ENCODE measurements at regions not wholly inside any gene's neighbourhood (a gene's known extent, or its start where the extent isn't known, plus 50 kb on each side); places are given as distances from the start of the nearest gene placed in this dataset.

DNA sequence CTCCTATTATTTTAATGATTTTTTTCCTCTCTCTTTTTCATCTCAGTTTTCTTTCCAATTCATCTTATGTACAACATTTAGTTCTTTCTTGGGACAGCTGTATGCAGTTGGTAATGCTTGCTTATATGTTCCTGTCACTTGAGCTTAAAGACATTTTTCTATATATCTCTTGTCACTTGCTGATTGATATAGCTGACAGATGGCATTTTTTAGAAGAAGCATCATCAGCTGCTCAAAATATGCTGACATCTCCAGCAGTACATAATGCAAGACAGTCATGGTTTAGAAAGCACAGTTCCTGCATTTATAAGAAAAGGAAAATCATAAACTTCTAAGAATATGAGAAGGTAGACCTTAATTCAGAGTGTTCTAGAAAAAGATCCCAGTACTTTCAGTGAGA lies 56.5 kb downstream of the DCAF8L1 start:
- H3K9me3 ChIP-seq (ENCODE audit: control insufficient read depth, insufficient read depth, low read length) = no peaks in the 10 kb centered on the region
- no peaks in the 10 kb centered on the region for H3K36me3 ChIP-seq (ENCODE audit: control insufficient read depth, insufficient read depth, low read length)
- H3K4me3 ChIP-seq (ENCODE audit: low read depth, low read length) = no peak overlapping the region
- H3K27me3 ChIP-seq (ENCODE audit: control insufficient read depth, insufficient read depth, low read length) = no peaks in the 10 kb centered on the region
- H3K9ac ChIP-seq (ENCODE audit: low read depth, low read length) = no peak overlapping the region
- H3K4me1 ChIP-seq (ENCODE audit: control insufficient read depth, insufficient read depth, low read length) = no peaks in the 10 kb centered on the region

GRCh38 chrX:27924261-27924660 lies 57.0 kb downstream of the DCAF8L1 start:
- no peaks in the 10 kb centered on the region for H3K27me3 ChIP-seq (ENCODE audit: control insufficient read depth, insufficient read depth, low read length)
- H3K36me3 ChIP-seq (ENCODE audit: control insufficient read depth, insufficient read depth, low read length) = no peaks in the 10 kb centered on the region
- no peaks in the 10 kb centered on the region for H3K4me1 ChIP-seq (ENCODE audit: control insufficient read depth, insufficient read depth, low read length)
- H3K9me3 ChIP-seq (ENCODE audit: control insufficient read depth, insufficient read depth, low read length) = no peaks in the 10 kb centered on the region
- H3K4me3 ChIP-seq (ENCODE audit: low read depth, low read length) = no peak overlapping the region
- no peak overlapping the region for H3K9ac ChIP-seq (ENCODE audit: low read depth, low read length)

DNA sequence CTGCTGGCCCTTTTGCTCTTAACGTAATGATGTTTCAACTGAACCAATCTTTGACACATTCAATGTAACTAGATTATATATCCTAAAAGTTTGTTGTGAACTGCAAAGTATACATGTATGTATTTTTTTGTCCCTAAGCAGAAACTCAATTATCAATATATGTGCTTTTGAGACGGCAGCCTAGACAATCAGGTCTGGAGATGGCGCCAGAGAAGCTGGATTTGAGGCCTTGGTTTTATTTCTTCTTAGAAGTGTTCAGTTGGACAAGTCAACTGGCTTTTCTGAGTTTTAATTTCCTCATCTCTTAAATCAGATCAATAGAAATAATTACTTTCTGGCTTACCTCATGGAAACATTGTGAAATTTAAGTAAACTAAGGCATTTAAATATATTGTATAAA lies 62.5 kb downstream of the DCAF8L1 start:
- no peaks in the 10 kb centered on the region for H3K36me3 ChIP-seq (ENCODE audit: control insufficient read depth, insufficient read depth, low read length)
- H3K4me1 ChIP-seq (ENCODE audit: control insufficient read depth, insufficient read depth, low read length) = no peaks in the 10 kb centered on the region
- H3K9ac ChIP-seq (ENCODE audit: low read depth, low read length) = no peak overlapping the region
- H3K9me3 ChIP-seq (ENCODE audit: control insufficient read depth, insufficient read depth, low read length) = no peaks in the 10 kb centered on the region
- H3K27me3 ChIP-seq (ENCODE audit: control insufficient read depth, insufficient read depth, low read length) = no peaks in the 10 kb centered on the region
- no peak overlapping the region for H3K4me3 ChIP-seq (ENCODE audit: low read depth, low read length)

- H3K4me3 ChIP-seq (ENCODE audit: low read depth, low read length) = no peak overlapping the region
- no peaks in the 10 kb centered on the region for H3K4me1 ChIP-seq (ENCODE audit: control insufficient read depth, insufficient read depth, low read length)
- H3K27me3 ChIP-seq (ENCODE audit: control insufficient read depth, insufficient read depth, low read length) = no peaks in the 10 kb centered on the region
- H3K36me3 ChIP-seq (ENCODE audit: control insufficient read depth, insufficient read depth, low read length) = no peaks in the 10 kb centered on the region
- no peak overlapping the region for H3K9ac ChIP-seq (ENCODE audit: low read depth, low read length)
- no peaks in the 10 kb centered on the region for H3K9me3 ChIP-seq (ENCODE audit: control insufficient read depth, insufficient read depth, low read length)
Observed at GRCh38 chrX:27917713-27918500, 63.3 kb downstream of the DCAF8L1 start.

GRCh38 chrX:27915617-27916016 lies 65.6 kb downstream of the DCAF8L1 start:
- no peak overlapping the region for H3K9ac ChIP-seq (ENCODE audit: low read depth, low read length)
- H3K4me3 ChIP-seq (ENCODE audit: low read depth, low read length) = no peak overlapping the region
- no peaks in the 10 kb centered on the region for H3K9me3 ChIP-seq (ENCODE audit: control insufficient read depth, insufficient read depth, low read length)
- no peaks in the 10 kb centered on the region for H3K27me3 ChIP-seq (ENCODE audit: control insufficient read depth, insufficient read depth, low read length)
- H3K4me1 ChIP-seq (ENCODE audit: control insufficient read depth, insufficient read depth, low read length) = no peaks in the 10 kb centered on the region
- H3K36me3 ChIP-seq (ENCODE audit: control insufficient read depth, insufficient read depth, low read length) = no peaks in the 10 kb centered on the region

- H3K4me1 ChIP-seq (ENCODE audit: control insufficient read depth, insufficient read depth, low read length) = no peaks in the 10 kb centered on the region
- no peaks in the 10 kb centered on the region for H3K27me3 ChIP-seq (ENCODE audit: control insufficient read depth, insufficient read depth, low read length)
- H3K36me3 ChIP-seq (ENCODE audit: control insufficient read depth, insufficient read depth, low read length) = no peaks in the 10 kb centered on the region
- H3K9me3 ChIP-seq (ENCODE audit: control insufficient read depth, insufficient read depth, low read length) = no peaks in the 10 kb centered on the region
- H3K4me3 ChIP-seq (ENCODE audit: low read depth, low read length) = no peak overlapping the region
- no peak overlapping the region for H3K9ac ChIP-seq (ENCODE audit: low read depth, low read length)
Observed at GRCh38 chrX:27910412-27910811, 70.8 kb downstream of the DCAF8L1 start.

DNA sequence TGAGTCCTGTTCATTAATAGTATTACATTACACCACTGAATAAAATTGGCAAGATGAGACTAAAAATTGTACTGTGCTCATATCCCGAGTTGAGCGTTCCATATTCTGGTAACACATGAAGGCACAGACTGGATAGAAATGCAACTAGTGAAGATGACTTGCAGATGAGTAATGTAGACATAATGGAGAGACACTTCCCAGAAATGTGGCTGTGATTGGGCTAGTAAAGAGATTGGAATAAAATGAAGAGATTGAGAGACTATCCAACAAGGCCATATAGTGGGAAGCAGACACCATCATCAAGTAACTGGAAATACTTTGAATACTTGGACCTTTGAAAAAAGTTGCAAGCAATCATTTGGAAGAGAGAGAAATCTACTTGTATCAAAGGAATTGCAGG lies 77.3 kb downstream of the DCAF8L1 start:
- no peaks in the 10 kb centered on the region for H3K27me3 ChIP-seq (ENCODE audit: control insufficient read depth, insufficient read depth, low read length)
- H3K9ac ChIP-seq (ENCODE audit: low read depth, low read length) = no peak overlapping the region
- H3K9me3 ChIP-seq (ENCODE audit: control insufficient read depth, insufficient read depth, low read length) = no peaks in the 10 kb centered on the region
- no peak overlapping the region for H3K4me3 ChIP-seq (ENCODE audit: low read depth, low read length)
- H3K36me3 ChIP-seq (ENCODE audit: control insufficient read depth, insufficient read depth, low read length) = no peaks in the 10 kb centered on the region
- no peaks in the 10 kb centered on the region for H3K4me1 ChIP-seq (ENCODE audit: control insufficient read depth, insufficient read depth, low read length)

GRCh38 chrX:27893871-27894270 lies 86.1 kb downstream of the MAGEB10 start:
- Histone ChIP-seq H3K9me3 (ENCODE audit: control insufficient read depth, insufficient read depth, low read length) (peaks cover 5% of the 10 kb centered on the region), H3K9ac (ENCODE audit: low read depth, low read length) (no peak overlapping the region), H3K4me3 (ENCODE audit: low read depth, low read length) (no peak overlapping the region)

DNA sequence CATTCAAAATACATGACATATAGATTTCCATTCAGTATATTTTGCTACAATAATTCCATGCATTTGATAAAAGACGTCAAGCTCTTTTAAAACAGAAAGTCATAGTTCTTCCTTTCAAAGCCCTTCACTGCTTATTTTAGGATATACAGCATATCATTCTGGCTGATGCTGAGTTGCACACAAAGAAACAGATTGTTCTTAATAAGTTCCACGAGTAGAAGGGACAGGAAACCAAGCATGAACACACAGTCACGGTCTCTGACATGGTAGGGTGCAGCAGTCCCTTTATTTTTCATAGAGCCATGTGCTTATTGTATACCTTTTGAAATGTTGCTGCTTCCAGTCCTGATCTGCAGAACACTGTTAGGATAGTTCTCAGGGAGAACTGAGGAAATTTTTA lies 85.4 kb downstream of the MAGEB10 start:
- no peak overlapping the region for H3K9ac ChIP-seq (ENCODE audit: low read depth, low read length)
- peaks cover 5% of the 10 kb centered on the region for H3K9me3 ChIP-seq (ENCODE audit: control insufficient read depth, insufficient read depth, low read length)
- peaks cover 3% of the 10 kb centered on the region for H3K27me3 ChIP-seq (ENCODE audit: control insufficient read depth, insufficient read depth, low read length)
- no peaks in the 10 kb centered on the region for H3K36me3 ChIP-seq (ENCODE audit: control insufficient read depth, insufficient read depth, low read length)
- no peak overlapping the region for H3K4me3 ChIP-seq (ENCODE audit: low read depth, low read length)
- H3K4me1 ChIP-seq (ENCODE audit: control insufficient read depth, insufficient read depth, low read length) = no peaks in the 10 kb centered on the region

More at GRCh38 chrX:27893871-27894270, 86.1 kb downstream of the MAGEB10 start:
- no peaks in the 10 kb centered on the region for H3K36me3 ChIP-seq (ENCODE audit: control insufficient read depth, insufficient read depth, low read length)
- peaks cover 3% of the 10 kb centered on the region for H3K27me3 ChIP-seq (ENCODE audit: control insufficient read depth, insufficient read depth, low read length)
- no peaks in the 10 kb centered on the region for H3K4me1 ChIP-seq (ENCODE audit: control insufficient read depth, insufficient read depth, low read length)

DNA sequence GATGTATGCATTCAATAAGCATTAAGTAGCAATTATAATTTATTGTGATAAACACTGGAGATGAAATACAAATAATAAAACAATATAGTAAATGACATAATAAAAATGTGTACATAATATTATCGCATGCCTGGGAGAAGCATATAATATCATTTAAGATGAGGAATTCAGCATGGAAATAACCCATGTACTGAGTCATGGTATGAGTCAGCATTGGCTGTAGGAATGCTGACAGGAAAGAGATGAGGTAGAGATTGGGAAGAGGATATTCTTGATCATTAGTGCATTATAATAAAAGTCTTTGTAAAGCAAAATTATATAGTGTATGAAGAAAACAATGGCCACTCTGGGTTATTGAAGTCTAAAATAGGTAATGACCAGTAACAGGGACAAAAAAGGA lies 82.8 kb downstream of the MAGEB10 start:
- Histone ChIP-seq H3K4me1 (ENCODE audit: control insufficient read depth, insufficient read depth, low read length) (no peaks in the 10 kb centered on the region), H3K27me3 (ENCODE audit: control insufficient read depth, insufficient read depth, low read length) (peaks cover 6% of the 10 kb centered on the region), H3K9ac (ENCODE audit: low read depth, low read length) (no peak overlapping the region), H3K9me3 (ENCODE audit: control insufficient read depth, insufficient read depth, low read length) (peaks cover 5% of the 10 kb centered on the region), H3K36me3 (ENCODE audit: control insufficient read depth, insufficient read depth, low read length) (no peaks in the 10 kb centered on the region), H3K4me3 (ENCODE audit: low read depth, low read length) (no peak overlapping the region)

- H3K9ac ChIP-seq (ENCODE audit: low read depth, low read length) = no peak overlapping the region
- H3K36me3 ChIP-seq (ENCODE audit: control insufficient read depth, insufficient read depth, low read length) = no peaks in the 10 kb centered on the region
Observed at GRCh38 chrX:27889878-27890277, 82.1 kb downstream of the MAGEB10 start.

DNA sequence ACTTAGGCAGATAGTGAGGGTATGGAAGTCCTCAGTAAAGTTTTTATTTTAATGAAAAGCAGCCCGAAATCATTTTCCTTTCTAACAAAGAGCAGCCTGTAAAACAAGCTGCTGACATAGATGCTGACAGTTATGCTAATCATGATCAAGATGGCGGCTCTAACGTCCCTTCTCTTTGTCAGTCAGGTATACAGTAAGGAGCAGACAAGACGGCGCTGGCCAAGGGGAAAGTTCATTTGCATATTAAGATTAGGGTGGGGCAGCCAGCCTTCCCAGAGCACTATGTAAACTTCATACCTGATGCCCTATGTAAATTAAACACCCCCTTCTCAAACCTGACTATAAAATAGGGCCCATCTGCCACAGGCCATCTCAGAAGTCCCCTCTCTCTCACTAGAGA lies 76.9 kb downstream of the MAGEB10 start:
- Histone ChIP-seq H3K27me3 (ENCODE audit: control insufficient read depth, insufficient read depth, low read length) (peaks cover 42% of the 10 kb centered on the region), H3K36me3 (ENCODE audit: control insufficient read depth, insufficient read depth, low read length) (no peaks in the 10 kb centered on the region), H3K9ac (ENCODE audit: low read depth, low read length) (no peak overlapping the region), H3K9me3 (ENCODE audit: control insufficient read depth, insufficient read depth, low read length) (no peaks in the 10 kb centered on the region), H3K4me3 (ENCODE audit: low read depth, low read length) (no peak overlapping the region), H3K4me1 (ENCODE audit: control insufficient read depth, insufficient read depth, low read length) (peaks cover 5% of the 10 kb centered on the region)

More at GRCh38 chrX:27889878-27890277, 82.1 kb downstream of the MAGEB10 start:
- peaks cover 6% of the 10 kb centered on the region for H3K27me3 ChIP-seq (ENCODE audit: control insufficient read depth, insufficient read depth, low read length)
- H3K4me1 ChIP-seq (ENCODE audit: control insufficient read depth, insufficient read depth, low read length) = no peaks in the 10 kb centered on the region
- H3K4me3 ChIP-seq (ENCODE audit: low read depth, low read length) = no peak overlapping the region
- peaks cover 5% of the 10 kb centered on the region for H3K9me3 ChIP-seq (ENCODE audit: control insufficient read depth, insufficient read depth, low read length)
